Testis (tissue), 2 donors: ENCODE measurements at regions not wholly inside any gene's neighbourhood (a gene's known extent, or its start where the extent isn't known, plus 50 kb on each side); places are given as distances from the start of the nearest gene placed in this dataset.

ENCODE experiments used
- DNase-seq: peaks from one replicate; pipeline ENCODE4 v3.0.0-alpha.2; 2019
- H3K27ac ChIP-seq, 2 donors: fragments of 200-600 bp; sonication (generic); one replicate each; pipeline ENCODE4 v1.5.1; 2019
- H3K27me3 ChIP-seq: fragments of 200-600 bp; sonication (generic); one replicate; pipeline ENCODE4 v1.5.1; 2019
- H3K36me3 ChIP-seq: fragments of 200-600 bp; sonication (generic); one replicate; pipeline ENCODE4 v1.5.1; 2017; ENCODE audit warnings: low read depth; ENCODE audit errors: missing control alignments
- H3K4me1 ChIP-seq: fragments of 200-600 bp; sonication (generic); one replicate; pipeline ENCODE4 v1.5.1; 2019
- H3K4me3 ChIP-seq, 2 donors: fragments of 200-600 bp; sonication (generic); one replicate each; pipeline ENCODE4 v1.5.1; 2017 to 2019
- H3K9me3 ChIP-seq: fragments of 200-600 bp; sonication (generic); one replicate; pipeline ENCODE4 v1.5.1; 2017
- POLR2A ChIP-seq: fragments of 450-650 bp; IDR thresholded peaks from one replicate; pipeline ENCODE4 v1.6.1; 2017; ENCODE audit warnings: antibody characterized with exemption, mild to moderate bottlenecking, moderate library complexity
- WGBS, 2 donors: methylation state at CpG; one replicate each; pipeline ENCODE4 v1.1.5; 2018; 5-methylcytosine and 5-hydroxymethylcytosine counted together
- intact Hi-C: fragments of 100-400 bp; cut with DNase I; formaldehyde crosslinking; loops from one replicate; pipeline ENCODE4 v1.15.1; 2023; ENCODE audit warnings: low total_unique reads
- TF ChIP-seq, protein P1 (sequence below), 3 experiments: fragments of 450-650 bp in 2 of 3; fragments of 200-600 bp in 1 of 3; sonication (generic) in 1 of 3; IDR thresholded peaks; one replicate each; pipeline ENCODE4 v1.5.1; 2016 to 2019; ENCODE audit warnings: antibody characterized with exemption in 3 of 3, mild to moderate bottlenecking in 2 of 3, moderate library complexity in 1 of 3

DNA sequence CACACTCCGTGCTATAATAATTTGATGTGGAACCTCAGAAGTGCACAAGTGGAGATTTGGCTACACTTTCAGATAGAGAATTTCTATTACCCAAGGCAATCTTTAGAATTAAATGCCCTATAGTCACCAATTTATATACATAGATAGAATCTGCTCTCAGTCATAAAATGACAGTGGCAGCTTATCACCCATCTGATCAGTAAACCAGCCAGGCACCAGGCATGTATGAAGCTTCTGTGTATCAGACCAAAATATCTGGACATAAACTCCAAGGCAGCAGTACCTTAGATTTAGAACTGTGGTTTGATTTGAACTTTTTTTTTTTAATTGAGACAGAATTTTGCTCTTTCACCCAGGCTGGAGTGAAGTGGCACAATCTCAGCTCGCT lies 180.9 kb downstream of the IPMK start:
- Histone ChIP-seq H3K4me3 (no peak overlapping the region), H3K4me1 (no peaks in the 10 kb centered on the region), H3K9me3 (no peaks in the 10 kb centered on the region), H3K36me3 (no peaks in the 10 kb centered on the region), H3K27me3 (no peaks in the 10 kb centered on the region), H3K27ac (no peak overlapping the region)
- no peak for DNase-seq
- intact Hi-C loops, result no loop called here
- WGBS, 2 donors, result 92 to 93% methylated on average over 2 of the region's 2 CpGs
- no peak for TF ChIP-seq POLR2A
- TF ChIP-seq, protein P1, sequence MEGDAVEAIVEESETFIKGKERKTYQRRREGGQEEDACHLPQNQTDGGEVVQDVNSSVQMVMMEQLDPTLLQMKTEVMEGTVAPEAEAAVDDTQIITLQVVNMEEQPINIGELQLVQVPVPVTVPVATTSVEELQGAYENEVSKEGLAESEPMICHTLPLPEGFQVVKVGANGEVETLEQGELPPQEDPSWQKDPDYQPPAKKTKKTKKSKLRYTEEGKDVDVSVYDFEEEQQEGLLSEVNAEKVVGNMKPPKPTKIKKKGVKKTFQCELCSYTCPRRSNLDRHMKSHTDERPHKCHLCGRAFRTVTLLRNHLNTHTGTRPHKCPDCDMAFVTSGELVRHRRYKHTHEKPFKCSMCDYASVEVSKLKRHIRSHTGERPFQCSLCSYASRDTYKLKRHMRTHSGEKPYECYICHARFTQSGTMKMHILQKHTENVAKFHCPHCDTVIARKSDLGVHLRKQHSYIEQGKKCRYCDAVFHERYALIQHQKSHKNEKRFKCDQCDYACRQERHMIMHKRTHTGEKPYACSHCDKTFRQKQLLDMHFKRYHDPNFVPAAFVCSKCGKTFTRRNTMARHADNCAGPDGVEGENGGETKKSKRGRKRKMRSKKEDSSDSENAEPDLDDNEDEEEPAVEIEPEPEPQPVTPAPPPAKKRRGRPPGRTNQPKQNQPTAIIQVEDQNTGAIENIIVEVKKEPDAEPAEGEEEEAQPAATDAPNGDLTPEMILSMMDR (IDR thresholded peaks at IDR 0.05), result no peak

DNA sequence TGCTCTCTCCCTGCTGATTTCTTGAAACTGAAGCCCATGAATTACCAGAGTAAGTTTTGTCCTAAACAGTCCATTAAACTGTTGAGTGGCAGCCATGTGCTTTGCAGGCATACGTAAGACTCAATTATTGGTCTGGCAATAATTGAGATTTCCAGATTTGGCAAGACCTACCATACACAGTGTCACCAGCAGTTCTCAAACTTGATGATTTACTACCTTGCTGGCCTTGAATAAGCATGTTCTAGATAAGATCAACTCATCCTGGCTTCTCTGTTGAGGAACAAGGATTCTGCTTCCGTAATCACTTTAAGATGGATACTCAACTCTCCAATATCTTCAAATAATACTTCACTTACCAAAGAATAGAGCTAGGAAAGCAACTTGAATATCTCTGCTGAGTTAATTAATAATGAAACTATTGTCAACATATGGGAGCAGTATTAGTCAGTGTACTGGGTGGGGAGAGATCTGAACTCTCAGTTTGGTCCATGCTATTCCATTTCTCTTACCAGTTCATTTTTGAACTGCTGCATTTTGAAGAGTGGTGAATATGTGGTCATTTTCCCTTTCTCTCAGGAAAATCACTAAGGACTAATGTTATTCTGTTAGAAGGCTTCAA lies 181.4 kb downstream of the IPMK start:
- H3K27me3 ChIP-seq, result no peaks in the 10 kb centered on the region

DNA sequence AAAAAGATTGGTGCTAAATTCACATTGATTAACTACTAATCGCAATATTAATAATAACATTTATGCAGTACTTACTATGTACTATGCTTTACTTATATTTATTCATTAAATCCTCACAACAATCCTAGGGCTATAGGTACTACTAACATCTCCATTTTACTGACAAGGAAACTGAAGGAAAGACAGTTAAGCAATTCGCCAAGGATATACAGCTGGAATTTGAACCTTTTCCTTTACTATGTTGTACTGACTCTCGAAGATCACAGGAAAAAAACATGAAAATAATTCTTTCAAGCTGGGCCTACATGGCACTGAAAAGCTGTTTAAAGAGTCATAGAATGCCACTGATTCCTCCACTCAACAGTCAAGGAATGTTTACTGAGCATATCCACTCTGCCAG lies 185.4 kb downstream of the IPMK start:
- no peak overlapping the region for H3K4me3 ChIP-seq
- intact Hi-C loops, result no loop called here
- H3K27me3 ChIP-seq, result no peaks in the 10 kb centered on the region
- H3K9me3 ChIP-seq, result no peaks in the 10 kb centered on the region
- H3K36me3 ChIP-seq, result no peaks in the 10 kb centered on the region
- no peak for DNase-seq
- H3K27ac ChIP-seq, result no peak overlapping the region
- WGBS, 2 donors, result 92 to 95% methylated on average over 3 of the region's 3 CpGs
- TF ChIP-seq, protein P1 (IDR thresholded peaks at IDR 0.05), result no peak
- no peak for TF ChIP-seq POLR2A
- H3K4me1 ChIP-seq, result no peaks in the 10 kb centered on the region

More for the DNA sequence above, 181.4 kb downstream of the IPMK start:
- 54 to 55% methylated on average over 2 of the region's 2 CpGs for WGBS, 2 donors
- H3K4me3 ChIP-seq, result no peak overlapping the region
- H3K9me3 ChIP-seq, result no peaks in the 10 kb centered on the region
- no peaks in the 10 kb centered on the region for H3K36me3 ChIP-seq
- DNase-seq, result no peak
- H3K4me1 ChIP-seq, result no peaks in the 10 kb centered on the region
- H3K27ac ChIP-seq, result no peak overlapping the region
- TF ChIP-seq, protein P1 (IDR thresholded peaks at IDR 0.05), result no peak
- no peak for TF ChIP-seq POLR2A
- intact Hi-C loops, result no loop called here

DNA sequence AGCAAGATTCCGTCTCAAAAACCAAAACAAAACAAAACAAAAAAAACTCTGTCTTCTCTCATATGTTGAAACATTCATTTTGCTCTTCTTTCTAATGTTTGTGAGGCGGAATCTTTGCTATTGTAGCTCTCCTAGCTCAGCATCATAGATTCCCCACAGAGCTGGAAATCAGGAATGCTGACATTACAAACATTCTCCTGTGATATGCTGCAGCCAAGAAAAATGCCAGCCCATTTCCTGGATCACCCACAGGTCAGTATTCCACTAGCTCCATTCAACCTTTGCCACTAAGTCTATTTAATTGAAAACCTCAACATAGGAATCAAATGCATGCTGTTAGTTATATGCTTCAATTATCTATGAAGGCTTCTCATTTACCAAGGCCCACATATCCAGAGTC lies 186.3 kb downstream of the IPMK start:
- no peak for DNase-seq
- Histone ChIP-seq H3K4me1 (no peaks in the 10 kb centered on the region), H3K27ac (no peak overlapping the region), H3K4me3 (no peak overlapping the region), H3K27me3 (no peaks in the 10 kb centered on the region), H3K9me3 (no peaks in the 10 kb centered on the region), H3K36me3 (no peaks in the 10 kb centered on the region)
- TF ChIP-seq, protein P1 (IDR thresholded peaks at IDR 0.05), result no peak
- no peak for TF ChIP-seq POLR2A
- intact Hi-C loops, result no loop called here
- 19 to 47% methylated on average over 2 of the region's 2 CpGs for WGBS, 2 donors

DNA sequence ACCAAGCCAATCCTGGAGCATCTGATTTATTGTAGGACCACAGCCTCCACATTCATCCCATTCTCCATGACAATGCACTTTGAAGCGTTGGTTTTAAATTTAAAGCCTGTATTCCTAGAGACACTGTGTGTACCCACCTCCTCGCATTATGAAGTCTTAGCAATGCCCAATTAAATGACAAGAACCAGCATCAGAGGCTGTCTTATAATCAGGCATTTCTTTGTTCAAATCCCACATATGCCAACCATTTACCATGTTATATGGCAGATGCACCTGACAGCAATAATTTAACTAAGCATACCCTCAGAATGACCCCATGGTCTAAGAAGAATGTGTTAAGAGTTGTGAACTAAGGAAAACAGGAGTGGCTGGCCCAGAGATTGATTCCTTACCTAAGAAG lies 188.2 kb downstream of the IPMK start:
- H3K4me1 ChIP-seq, result no peaks in the 10 kb centered on the region
- WGBS, 2 donors, result 81 to 91% methylated on average over 2 of the region's 2 CpGs
- no peak overlapping the region for H3K4me3 ChIP-seq
- no peak for TF ChIP-seq POLR2A
- TF ChIP-seq, protein P1 (IDR thresholded peaks at IDR 0.05), result no peak
- no peaks in the 10 kb centered on the region for H3K27me3 ChIP-seq
- H3K27ac ChIP-seq, result no peak overlapping the region
- no peaks in the 10 kb centered on the region for H3K9me3 ChIP-seq
- intact Hi-C loops, result no loop called here
- no peaks in the 10 kb centered on the region for H3K36me3 ChIP-seq
- DNase-seq, result no peak
